ENCODE measurements at regions not wholly inside any gene's neighbourhood (a gene's known extent, or its start where the extent isn't known, plus 50 kb on each side); places are given as distances from the start of the nearest gene placed in this dataset.

DNA sequence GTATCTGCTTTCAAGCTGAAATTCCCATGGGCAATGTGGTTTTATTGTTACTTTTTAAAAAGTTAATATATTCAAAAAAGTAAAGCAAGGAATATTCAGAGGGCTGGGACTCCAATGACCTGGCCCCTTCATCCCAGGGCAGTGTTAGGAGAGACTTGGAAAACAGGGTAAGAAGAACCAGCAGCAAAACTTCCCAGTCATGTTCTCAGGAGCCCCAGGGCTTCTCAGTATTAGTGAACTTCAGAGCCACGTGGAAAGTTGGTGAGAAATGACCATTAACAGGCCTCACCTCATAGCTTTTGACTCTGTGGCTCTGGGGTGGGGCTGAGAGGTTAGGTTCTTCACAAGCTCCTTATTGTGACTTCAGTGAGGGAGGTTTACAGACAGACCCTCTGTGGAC, 230.4 kb upstream of the KCNG1 start:
- TF ChIP-seq, protein P1, sequence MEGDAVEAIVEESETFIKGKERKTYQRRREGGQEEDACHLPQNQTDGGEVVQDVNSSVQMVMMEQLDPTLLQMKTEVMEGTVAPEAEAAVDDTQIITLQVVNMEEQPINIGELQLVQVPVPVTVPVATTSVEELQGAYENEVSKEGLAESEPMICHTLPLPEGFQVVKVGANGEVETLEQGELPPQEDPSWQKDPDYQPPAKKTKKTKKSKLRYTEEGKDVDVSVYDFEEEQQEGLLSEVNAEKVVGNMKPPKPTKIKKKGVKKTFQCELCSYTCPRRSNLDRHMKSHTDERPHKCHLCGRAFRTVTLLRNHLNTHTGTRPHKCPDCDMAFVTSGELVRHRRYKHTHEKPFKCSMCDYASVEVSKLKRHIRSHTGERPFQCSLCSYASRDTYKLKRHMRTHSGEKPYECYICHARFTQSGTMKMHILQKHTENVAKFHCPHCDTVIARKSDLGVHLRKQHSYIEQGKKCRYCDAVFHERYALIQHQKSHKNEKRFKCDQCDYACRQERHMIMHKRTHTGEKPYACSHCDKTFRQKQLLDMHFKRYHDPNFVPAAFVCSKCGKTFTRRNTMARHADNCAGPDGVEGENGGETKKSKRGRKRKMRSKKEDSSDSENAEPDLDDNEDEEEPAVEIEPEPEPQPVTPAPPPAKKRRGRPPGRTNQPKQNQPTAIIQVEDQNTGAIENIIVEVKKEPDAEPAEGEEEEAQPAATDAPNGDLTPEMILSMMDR (conservative IDR thresholded peaks at IDR 0.05; ENCODE audit: low read depth, low read length), result no peak
- no peak for TF ChIP-seq POLR2A (IDR thresholded peaks at IDR 0.05; ENCODE audit: low read depth, low read length)
- TF ChIP-seq, protein P2, sequence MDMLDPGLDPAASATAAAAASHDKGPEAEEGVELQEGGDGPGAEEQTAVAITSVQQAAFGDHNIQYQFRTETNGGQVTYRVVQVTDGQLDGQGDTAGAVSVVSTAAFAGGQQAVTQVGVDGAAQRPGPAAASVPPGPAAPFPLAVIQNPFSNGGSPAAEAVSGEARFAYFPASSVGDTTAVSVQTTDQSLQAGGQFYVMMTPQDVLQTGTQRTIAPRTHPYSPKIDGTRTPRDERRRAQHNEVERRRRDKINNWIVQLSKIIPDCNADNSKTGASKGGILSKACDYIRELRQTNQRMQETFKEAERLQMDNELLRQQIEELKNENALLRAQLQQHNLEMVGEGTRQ (IDR thresholded peaks at IDR 0.05; ENCODE audit: low read depth, low read length), result no peak
- TF ChIP-seq CEBPB (IDR thresholded peaks at IDR 0.05; ENCODE audit: low read depth, low read length), result no peak
- no peak for TF ChIP-seq RAD21 (IDR thresholded peaks at IDR 0.05; ENCODE audit: low read length)
- no peak for TF ChIP-seq BHLHE40 (IDR thresholded peaks at IDR 0.05; ENCODE audit: low read depth, low read length)
- TF ChIP-seq MAFK (IDR thresholded peaks at IDR 0.05; ENCODE audit: low read depth, low read length), result no peak

Data from IMR-90 (cell line).